Suprapubic skin (tissue), 4 donors: ENCODE measurements at regions not wholly inside any gene's neighbourhood (a gene's known extent, or its start where the extent isn't known, plus 50 kb on each side); places are given as distances from the start of the nearest gene placed in this dataset.

Experiments
- DNase-seq, 2 donors: peaks; one replicate each; pipeline ENCODE4 v3.0.0-alpha.2; 2019; ENCODE audit warnings: low spot score in 2 of 2
- H3K27ac ChIP-seq: fragments of 200-600 bp; sonication (generic); one replicate; pipeline ENCODE4 v1.5.1; 2019
- H3K27me3 ChIP-seq: fragments of 200-600 bp; sonication (generic); one replicate; pipeline ENCODE4 v1.5.1; 2019
- H3K36me3 ChIP-seq: fragments of 200-600 bp; sonication (generic); one replicate; pipeline ENCODE4 v1.5.1; 2019
- H3K4me1 ChIP-seq: fragments of 200-600 bp; sonication (generic); one replicate; pipeline ENCODE4 v1.5.1; 2019
- H3K4me3 ChIP-seq: fragments of 200-600 bp; sonication (generic); one replicate; pipeline ENCODE4 v1.5.1; 2019; ENCODE audit warnings: mild to moderate bottlenecking
- H3K9me3 ChIP-seq: fragments of 200-600 bp; sonication (generic); one replicate; pipeline ENCODE4 v1.5.1; 2019
- CTCF ChIP-seq, 2 donors: fragments of 200-600 bp in 1 of 2; fragments of 450-650 bp in 1 of 2; sonication (generic) in 1 of 2; IDR thresholded peaks; one replicate each; pipeline ENCODE4 v1.5.1; 2016 to 2019; ENCODE audit warnings: antibody characterized with exemption in 2 of 2, mild to moderate bottlenecking in 1 of 2, moderate library complexity in 1 of 2
- EP300 ChIP-seq: sonication (generic); formaldehyde crosslinking; IDR thresholded peaks from one replicate; pipeline ENCODE4 v1.6.1; 2017; ENCODE audit warnings: antibody characterized with exemption
- POLR2A ChIP-seq, 2 donors: fragments of 450-650 bp; IDR thresholded peaks; one replicate each; pipeline ENCODE4 v1.6.1; 2017; ENCODE audit warnings: antibody characterized with exemption in 2 of 2, mild to moderate bottlenecking in 2 of 2, moderate library complexity in 2 of 2
- POLR2AphosphoS5 ChIP-seq, 3 donors: sonication (generic); formaldehyde crosslinking; IDR thresholded peaks; one replicate each; pipeline ENCODE4 v1.6.1; 2017; ENCODE audit warnings: antibody characterized with exemption in 3 of 3
- WGBS: methylation state at CpG from one replicate; pipeline ENCODE4 v1.1.5; 2018; 5-methylcytosine and 5-hydroxymethylcytosine counted together

- no peaks in the 10 kb centered on the region for H3K36me3 ChIP-seq
- H3K4me1 ChIP-seq: no peaks in the 10 kb centered on the region
- no peak for DNase-seq
- 73% methylated on average over 5 of the region's 5 CpGs for WGBS
- no peaks in the 10 kb centered on the region for H3K27me3 ChIP-seq
- TF ChIP-seq EP300 (no peak), POLR2AphosphoS5 (IDR thresholded peaks at IDR 0.05) (no peak), CTCF (IDR thresholded peaks at IDR 0.05) (no peak), POLR2A (IDR thresholded peaks at IDR 0.05) (no peak)
- no peak overlapping the region for H3K4me3 ChIP-seq
- H3K9me3 ChIP-seq: no peaks in the 10 kb centered on the region
- no peak overlapping the region for H3K27ac ChIP-seq
These were observed 1119.8 kb downstream of the TSN start for GRCh38 chr2:122875091-122875865.

- no peaks in the 10 kb centered on the region for H3K36me3 ChIP-seq
- H3K9me3 ChIP-seq: no peaks in the 10 kb centered on the region
- TF ChIP-seq POLR2AphosphoS5 (IDR thresholded peaks at IDR 0.05): no peak
- no peak for TF ChIP-seq POLR2A (IDR thresholded peaks at IDR 0.05)
- no peak for TF ChIP-seq CTCF (IDR thresholded peaks at IDR 0.05)
- TF ChIP-seq EP300: no peak
- WGBS: 67% methylated on average over 5 of the region's 5 CpGs
- no peaks in the 10 kb centered on the region for H3K27me3 ChIP-seq
- no peak overlapping the region for H3K27ac ChIP-seq
- H3K4me3 ChIP-seq: no peak overlapping the region
- no peak for DNase-seq
- no peaks in the 10 kb centered on the region for H3K4me1 ChIP-seq
These were observed 1128.4 kb downstream of the TSN start for GRCh38 chr2:122883849-122884248.

GRCh38 chr2:122884889-122885288, 1129.4 kb downstream of the TSN start:
- H3K4me3 ChIP-seq: no peak overlapping the region
- TF ChIP-seq POLR2A (IDR thresholded peaks at IDR 0.05) (no peak), POLR2AphosphoS5 (IDR thresholded peaks at IDR 0.05) (no peak), CTCF (IDR thresholded peaks at IDR 0.05) (no peak), EP300 (no peak)
- 79% methylated on average over 3 of the region's 3 CpGs for WGBS
- no peaks in the 10 kb centered on the region for H3K36me3 ChIP-seq
- H3K4me1 ChIP-seq: no peaks in the 10 kb centered on the region
- DNase-seq: no peak
- no peaks in the 10 kb centered on the region for H3K9me3 ChIP-seq
- no peaks in the 10 kb centered on the region for H3K27me3 ChIP-seq
- H3K27ac ChIP-seq: no peak overlapping the region

GRCh38 chr2:122885436-122885835, 1130.0 kb downstream of the TSN start:
- DNase-seq: no peak
- 84% methylated on average over 3 of the region's 3 CpGs for WGBS
- H3K27me3 ChIP-seq: no peaks in the 10 kb centered on the region
- H3K27ac ChIP-seq: no peak overlapping the region
- no peaks in the 10 kb centered on the region for H3K36me3 ChIP-seq
- TF ChIP-seq EP300 (no peak), POLR2AphosphoS5 (IDR thresholded peaks at IDR 0.05) (no peak), CTCF (IDR thresholded peaks at IDR 0.05) (no peak), POLR2A (IDR thresholded peaks at IDR 0.05) (no peak)
- no peak overlapping the region for H3K4me3 ChIP-seq
- no peaks in the 10 kb centered on the region for H3K4me1 ChIP-seq
- no peaks in the 10 kb centered on the region for H3K9me3 ChIP-seq

GRCh38 chr2:122886479-122887145, 1131.2 kb downstream of the TSN start:
- no peak overlapping the region for H3K27ac ChIP-seq
- no peak for DNase-seq
- no peaks in the 10 kb centered on the region for H3K4me1 ChIP-seq
- 69% methylated on average over 10 of the region's 10 CpGs for WGBS
- no peak for TF ChIP-seq CTCF (IDR thresholded peaks at IDR 0.05)
- TF ChIP-seq POLR2AphosphoS5 (IDR thresholded peaks at IDR 0.05): no peak
- TF ChIP-seq POLR2A (IDR thresholded peaks at IDR 0.05): no peak
- no peak for TF ChIP-seq EP300
- no peaks in the 10 kb centered on the region for H3K9me3 ChIP-seq
- H3K4me3 ChIP-seq: no peak overlapping the region
- H3K36me3 ChIP-seq: no peaks in the 10 kb centered on the region
- no peaks in the 10 kb centered on the region for H3K27me3 ChIP-seq
